Epithelial cell of esophagus (primary cell): ENCODE measurements at regions not wholly inside any gene's neighbourhood (a gene's known extent, or its start where the extent isn't known, plus 50 kb on each side); places are given as distances from the start of the nearest gene placed in this dataset.
A peak's percentile ranks its signal among the peaks of the same experiment; 100 is the strongest.

Experiments
- DNase-seq: peaks from one replicate; pipeline ENCODE4 v3.0.0; 2010; ENCODE audit warnings: low read depth
- H3K4me3 ChIP-seq: 2 replicates; pipeline ENCODE4 v1.5.1; 2011; ENCODE audit warnings: mild to moderate bottlenecking, low read length, control low read depth
- TF ChIP-seq, protein P1 (sequence below): IDR thresholded peaks from 2 replicates; pipeline ENCODE4 v1.5.1; 2011; ENCODE audit warnings: low read depth, mild to moderate bottlenecking, low read length, control low read depth, inconsistent platforms; ENCODE audit not compliant: insufficient read depth; ENCODE audit errors: missing control alignments

DNA sequence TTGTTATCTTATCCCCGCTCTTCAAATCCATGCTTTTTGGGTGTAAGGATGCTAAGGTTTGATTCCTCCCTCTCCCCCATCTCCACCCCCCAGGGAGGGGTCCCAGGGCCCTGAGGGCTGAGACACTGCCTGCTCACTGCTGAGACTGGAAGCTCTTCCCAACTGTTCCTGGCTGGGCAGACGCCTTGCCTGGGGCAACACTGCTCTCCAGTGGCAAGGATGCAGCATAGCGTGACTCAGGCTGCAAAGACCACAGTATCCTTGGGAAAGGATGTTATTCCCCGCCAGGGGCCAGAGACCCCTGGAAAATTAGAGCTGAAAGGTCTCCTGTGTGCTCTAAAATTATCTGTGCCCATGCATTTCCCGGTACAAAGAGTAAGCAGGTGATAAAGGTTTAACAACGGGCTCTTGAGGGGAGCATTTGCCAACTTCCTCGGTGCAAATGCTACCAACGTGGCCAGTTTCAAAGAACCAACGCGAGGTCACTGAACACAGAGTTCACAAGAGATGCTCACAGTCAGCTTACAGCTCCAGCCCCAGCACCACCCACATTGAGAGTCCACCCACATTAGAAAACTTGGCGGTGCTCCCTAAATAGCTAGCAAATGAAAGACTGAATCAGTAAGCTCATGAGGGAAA is 271.9 kb downstream of the NSG2 start:
- TF ChIP-seq, protein P1, sequence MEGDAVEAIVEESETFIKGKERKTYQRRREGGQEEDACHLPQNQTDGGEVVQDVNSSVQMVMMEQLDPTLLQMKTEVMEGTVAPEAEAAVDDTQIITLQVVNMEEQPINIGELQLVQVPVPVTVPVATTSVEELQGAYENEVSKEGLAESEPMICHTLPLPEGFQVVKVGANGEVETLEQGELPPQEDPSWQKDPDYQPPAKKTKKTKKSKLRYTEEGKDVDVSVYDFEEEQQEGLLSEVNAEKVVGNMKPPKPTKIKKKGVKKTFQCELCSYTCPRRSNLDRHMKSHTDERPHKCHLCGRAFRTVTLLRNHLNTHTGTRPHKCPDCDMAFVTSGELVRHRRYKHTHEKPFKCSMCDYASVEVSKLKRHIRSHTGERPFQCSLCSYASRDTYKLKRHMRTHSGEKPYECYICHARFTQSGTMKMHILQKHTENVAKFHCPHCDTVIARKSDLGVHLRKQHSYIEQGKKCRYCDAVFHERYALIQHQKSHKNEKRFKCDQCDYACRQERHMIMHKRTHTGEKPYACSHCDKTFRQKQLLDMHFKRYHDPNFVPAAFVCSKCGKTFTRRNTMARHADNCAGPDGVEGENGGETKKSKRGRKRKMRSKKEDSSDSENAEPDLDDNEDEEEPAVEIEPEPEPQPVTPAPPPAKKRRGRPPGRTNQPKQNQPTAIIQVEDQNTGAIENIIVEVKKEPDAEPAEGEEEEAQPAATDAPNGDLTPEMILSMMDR: peak; percentile 74
- H3K4me3 ChIP-seq: no peak overlapping the region
- peak; percentile 53 for DNase-seq

GRCh38 chr5:174318578-174318977 is 273.1 kb downstream of the NSG2 start:
- no peak for DNase-seq
- TF ChIP-seq, protein P1: no peak
- H3K4me3 ChIP-seq: no peak overlapping the region

DNA sequence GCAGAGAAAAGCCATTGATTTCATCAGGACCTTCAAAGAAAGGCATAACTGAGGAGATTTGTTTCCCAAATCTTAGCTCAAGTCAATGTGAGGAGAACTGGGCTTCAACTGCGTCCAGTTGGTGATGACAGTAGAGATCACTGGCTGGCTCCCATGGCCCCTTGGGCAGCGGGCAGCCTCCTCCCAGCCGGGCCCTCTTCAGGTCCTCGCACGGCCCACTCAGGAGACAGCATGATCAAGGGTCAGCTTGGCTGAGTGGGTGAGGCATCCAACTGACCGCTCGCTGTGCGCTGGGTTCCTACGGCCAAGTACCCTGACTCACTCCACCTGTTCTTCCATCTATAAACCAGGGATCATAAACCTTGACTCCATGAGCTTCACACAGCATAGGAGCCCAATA is 274.0 kb downstream of the NSG2 start:
- TF ChIP-seq, protein P1: no peak
- H3K4me3 ChIP-seq: no peak overlapping the region
- no peak for DNase-seq

- TF ChIP-seq, protein P1: no peak
- DNase-seq: no peak
- no peak overlapping the region for H3K4me3 ChIP-seq
These were observed 274.5 kb downstream of the NSG2 start for GRCh38 chr5:174320051-174320450.

- DNase-seq: peak; percentile 27
- no peak overlapping the region for H3K4me3 ChIP-seq
- TF ChIP-seq, protein P1: no peak
These were observed 278.4 kb downstream of the NSG2 start for GRCh38 chr5:174323878-174324281.

GRCh38 chr5:174324680-174325079 is 279.2 kb downstream of the NSG2 start:
- no peak for DNase-seq
- TF ChIP-seq, protein P1: no peak
- H3K4me3 ChIP-seq: no peak overlapping the region

DNA sequence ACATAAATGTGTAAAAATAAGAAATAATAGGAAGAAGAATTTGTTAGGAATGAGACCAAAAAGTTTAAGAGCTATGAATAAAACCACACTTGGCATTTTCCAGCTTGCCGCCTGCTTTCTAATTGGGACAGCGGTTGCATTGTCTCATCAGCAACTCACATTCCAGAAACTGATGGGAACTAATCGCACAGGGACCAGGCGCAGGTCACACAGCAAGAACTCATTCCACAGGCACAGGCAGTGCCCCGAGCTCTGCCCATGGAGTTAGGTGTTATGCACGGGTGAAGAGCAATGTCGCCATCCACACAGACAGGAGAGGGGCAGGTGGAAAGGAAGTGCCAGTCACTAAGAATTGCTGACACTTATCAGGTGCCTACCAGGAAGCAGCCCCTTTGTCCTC is 279.9 kb downstream of the NSG2 start:
- H3K4me3 ChIP-seq: no peak overlapping the region
- TF ChIP-seq, protein P1: no peak
- DNase-seq: no peak
